AG08395 (cell line): ENCODE measurements at regions not wholly inside any gene's neighbourhood (a gene's known extent, or its start where the extent isn't known, plus 50 kb on each side); places are given as distances from the start of the nearest gene placed in this dataset.
"Not testable (repeated sequence)": the region's sequence is repeated elsewhere in the genome, so short reads cannot be mapped to it uniquely, and the experiment has no call there.

Source experiments
- DNase-seq: peaks from one replicate; pipeline ENCODE4 v3.0.0; 2012; ENCODE audit warnings: mixed read lengths, low spot score

- no peak for DNase-seq
These were observed 529.0 kb upstream of the CDH5 start for GRCh38 chr16:65837464-65837863.

GRCh38 chr16:65834688-65835087 lies 531.8 kb upstream of the CDH5 start:
- no peak for DNase-seq

GRCh38 chr16:65833171-65833871 lies 533.2 kb upstream of the CDH5 start:
- peak; percentile 80 for DNase-seq

- DNase-seq = no peak
These were observed 533.8 kb upstream of the CDH5 start for GRCh38 chr16:65832679-65833078.

- no peak for DNase-seq
These were observed 534.4 kb upstream of the CDH5 start for GRCh38 chr16:65831903-65832666.

- no peak for DNase-seq
These were observed 537.4 kb upstream of the CDH5 start for GRCh38 chr16:65829076-65829475.

GRCh38 chr16:65828296-65828695 lies 538.2 kb upstream of the CDH5 start:
- no peak for DNase-seq

- no peak for DNase-seq
These were observed 539.3 kb upstream of the CDH5 start for GRCh38 chr16:65827231-65827630.

- DNase-seq = no peak
These were observed 541.2 kb upstream of the CDH5 start for GRCh38 chr16:65825191-65825856.

- no peak for DNase-seq
These were observed 544.3 kb upstream of the CDH5 start for GRCh38 chr16:65822148-65822547.

GRCh38 chr16:65819136-65819898 lies 547.2 kb upstream of the CDH5 start:
- DNase-seq = no peak

- no peak for DNase-seq
These were observed 548.7 kb upstream of the CDH5 start for GRCh38 chr16:65817799-65818198.

- DNase-seq = no peak
These were observed 549.4 kb upstream of the CDH5 start for GRCh38 chr16:65817066-65817465.

GRCh38 chr16:65816556-65816955 lies 549.9 kb upstream of the CDH5 start:
- no peak for DNase-seq

- DNase-seq = no peak
These were observed 550.8 kb upstream of the CDH5 start for GRCh38 chr16:65815707-65816106.

GRCh38 chr16:65813879-65814278 lies 552.6 kb upstream of the CDH5 start:
- DNase-seq = not testable (repeated sequence)

- DNase-seq = no peak
These were observed 556.9 kb upstream of the CDH5 start for GRCh38 chr16:65809627-65810026.

GRCh38 chr16:65808790-65809189 lies 557.7 kb upstream of the CDH5 start:
- DNase-seq = no peak

GRCh38 chr16:65807858-65808257 lies 558.6 kb upstream of the CDH5 start:
- DNase-seq = no peak

GRCh38 chr16:65805704-65806103 lies 560.8 kb upstream of the CDH5 start:
- not testable (repeated sequence) for DNase-seq

- DNase-seq = no peak
These were observed 570.0 kb upstream of the CDH5 start for GRCh38 chr16:65796481-65796880.

- DNase-seq = no peak
These were observed 571.5 kb upstream of the CDH5 start for GRCh38 chr16:65794973-65795372.
